ENCODE measurements at regions not wholly inside any gene's neighbourhood (a gene's known extent, or its start where the extent isn't known, plus 50 kb on each side); places are given as distances from the start of the nearest gene placed in this dataset.

GRCh38 chr3:124361566-124361965 is 368.7 kb upstream of the UMPS start:
- Histone ChIP-seq H3K4me2 (ENCODE audit: low read length) (no peak overlapping the region), H3K79me2 (ENCODE audit: control insufficient read depth, low read length) (no peaks in the 10 kb centered on the region), H3K36me3 (ENCODE audit: control insufficient read depth, low read length) (no peaks in the 10 kb centered on the region), H3K9me2 (replicated peaks; ENCODE audit: control insufficient read depth, low read length) (no peaks in the 10 kb centered on the region), H3K27ac (ENCODE audit: low read depth, low read length) (no peak overlapping the region), H3F3A (ENCODE audit: control insufficient read depth, insufficient read depth) (no peaks in the 10 kb centered on the region), H4K20me1 (ENCODE audit: control insufficient read depth, insufficient read depth, low read depth, low read length) (no peaks in the 10 kb centered on the region), H3K9me3 (ENCODE audit: control insufficient read depth, insufficient read depth, low read length) (no peaks in the 10 kb centered on the region), H3K4me3 (ENCODE audit: low read length) (no peak overlapping the region), H3K27me3 (ENCODE audit: control insufficient read depth, low read length) (no peaks in the 10 kb centered on the region), H3K4me1 (ENCODE audit: control insufficient read depth, low read length) (no peaks in the 10 kb centered on the region)
- TF ChIP-seq EZH2phosphoT487 (IDR thresholded peaks at IDR 0.05; ENCODE audit: borderline replicate concordance, low read length): no peak
- no peak for TF ChIP-seq CTCF (IDR thresholded peaks at IDR 0.05; ENCODE audit: low read depth, low read length, poor library complexity, severe bottlenecking)

GRCh38 chr3:124362455-124362854 is 367.8 kb upstream of the UMPS start:
- Histone ChIP-seq H3K9me2 (replicated peaks; ENCODE audit: control insufficient read depth, low read length) (no peaks in the 10 kb centered on the region), H3K4me2 (ENCODE audit: low read length) (no peak overlapping the region), H3K27ac (ENCODE audit: low read depth, low read length) (no peak overlapping the region), H3K4me3 (ENCODE audit: low read length) (no peak overlapping the region), H3F3A (ENCODE audit: control insufficient read depth, insufficient read depth) (no peaks in the 10 kb centered on the region), H3K79me2 (ENCODE audit: control insufficient read depth, low read length) (no peaks in the 10 kb centered on the region), H4K20me1 (ENCODE audit: control insufficient read depth, insufficient read depth, low read depth, low read length) (no peaks in the 10 kb centered on the region), H3K9me3 (ENCODE audit: control insufficient read depth, insufficient read depth, low read length) (no peaks in the 10 kb centered on the region), H3K36me3 (ENCODE audit: control insufficient read depth, low read length) (no peaks in the 10 kb centered on the region), H3K4me1 (ENCODE audit: control insufficient read depth, low read length) (no peaks in the 10 kb centered on the region), H3K27me3 (ENCODE audit: control insufficient read depth, low read length) (no peaks in the 10 kb centered on the region)
- TF ChIP-seq EZH2phosphoT487 (IDR thresholded peaks at IDR 0.05; ENCODE audit: borderline replicate concordance, low read length) (no peak), CTCF (IDR thresholded peaks at IDR 0.05; ENCODE audit: low read depth, low read length, poor library complexity, severe bottlenecking) (no peak)

GRCh38 chr3:124363476-124363875 is 366.8 kb upstream of the UMPS start:
- TF ChIP-seq CTCF (IDR thresholded peaks at IDR 0.05; ENCODE audit: low read depth, low read length, poor library complexity, severe bottlenecking) (no peak), EZH2phosphoT487 (IDR thresholded peaks at IDR 0.05; ENCODE audit: borderline replicate concordance, low read length) (no peak)
- H3K36me3 ChIP-seq (ENCODE audit: control insufficient read depth, low read length): no peaks in the 10 kb centered on the region
- H4K20me1 ChIP-seq (ENCODE audit: control insufficient read depth, insufficient read depth, low read depth, low read length): no peaks in the 10 kb centered on the region
- H3K27me3 ChIP-seq (ENCODE audit: control insufficient read depth, low read length): no peaks in the 10 kb centered on the region
- no peaks in the 10 kb centered on the region for H3K4me1 ChIP-seq (ENCODE audit: control insufficient read depth, low read length)
- no peak overlapping the region for H3K4me3 ChIP-seq (ENCODE audit: low read length)
- no peaks in the 10 kb centered on the region for H3K9me2 ChIP-seq (replicated peaks; ENCODE audit: control insufficient read depth, low read length)
- H3K4me2 ChIP-seq (ENCODE audit: low read length): no peak overlapping the region
- H3K79me2 ChIP-seq (ENCODE audit: control insufficient read depth, low read length): no peaks in the 10 kb centered on the region
- no peaks in the 10 kb centered on the region for H3F3A ChIP-seq (ENCODE audit: control insufficient read depth, insufficient read depth)
- no peak overlapping the region for H3K27ac ChIP-seq (ENCODE audit: low read depth, low read length)
- no peaks in the 10 kb centered on the region for H3K9me3 ChIP-seq (ENCODE audit: control insufficient read depth, insufficient read depth, low read length)

Measured in DOHH2 (cell line).